Activated B cell treated with CpG ODN at 0.5 μM for 24 hours (primary cell): ENCODE measurements at regions not wholly inside any gene's neighbourhood (a gene's known extent, or its start where the extent isn't known, plus 50 kb on each side); places are given as distances from the start of the nearest gene placed in this dataset.

Experiments used
- ATAC-seq: fragments of 200-7000 bp; cut with Tn5 transposase; one replicate; pipeline ENCODE4 v1.10.0; 2021; ENCODE audit warnings: low read depth, mild to moderate bottlenecking, moderate library complexity
- CTCF ChIA-PET: fragments of 350-600 bp; sonication (Branson Sonifier 250); formaldehyde crosslinking; loops from one replicate; lab custom pipeline; 2021; ENCODE audit warnings: antibody characterized with exemption; lab: Charles Lee
- POLR2A ChIA-PET: fragments of 350-600 bp; sonication (Branson Sonifier 250); formaldehyde crosslinking; loops from one replicate; lab custom pipeline; 2021; ENCODE audit warnings: antibody characterized with exemption; lab: Charles Lee
- DNase-seq: peaks from one replicate; pipeline ENCODE4 v3.0.0; 2022
- H3K27ac Mint-ChIP-seq: one replicate; pipeline ENCODE4 v1.8.0; 2020; ENCODE audit warnings: mixed read lengths
- H3K27me3 Mint-ChIP-seq: one replicate; pipeline ENCODE4 v1.8.0; 2021; ENCODE audit warnings: mixed read lengths
- H3K36me3 Mint-ChIP-seq: one replicate; pipeline ENCODE4 v1.8.0; 2021; ENCODE audit warnings: low read depth, mixed read lengths
- H3K4me1 Mint-ChIP-seq: one replicate; pipeline ENCODE4 v1.8.0; 2021; ENCODE audit warnings: mixed read lengths
- H3K4me3 Mint-ChIP-seq: one replicate; pipeline ENCODE4 v1.8.0; 2020; ENCODE audit warnings: mild to moderate bottlenecking, mixed read lengths
- H3K9me3 Mint-ChIP-seq: one replicate; pipeline ENCODE4 v1.8.0; 2020; ENCODE audit warnings: mixed read lengths
- CTCF ChIP-seq: fragments of 200-600 bp; IDR thresholded peaks from one replicate; pipeline ENCODE4 v1.8.0; 2022; ENCODE audit warnings: antibody characterized with exemption, mild to moderate bottlenecking
- intact Hi-C: fragments of 100-400 bp; cut with micrococcal nuclease; formaldehyde crosslinking; loops from one replicate; pipeline ENCODE4 v1.15.1; 2024

GRCh38 chr3:107956991-107957900, 133.6 kb downstream of the CD47 start:
- no peaks in the 10 kb centered on the region for H3K36me3 Mint-ChIP-seq
- intact Hi-C loops: no loop called here
- ATAC-seq (no peak), DNase-seq (no peak)
- H3K27ac Mint-ChIP-seq: no peak overlapping the region
- H3K4me1 Mint-ChIP-seq: peaks cover 6% of the 10 kb centered on the region
- ChIA-PET POLR2A (no interaction called here), CTCF (interaction anchor here (2.0 kb wide), 1 partner anchor 29 kb away, joined by 6 read pairs; no protein-coding TSS in a partner anchor)
- no peak overlapping the region for H3K4me3 Mint-ChIP-seq
- H3K9me3 Mint-ChIP-seq: no peaks in the 10 kb centered on the region
- peaks cover 4% of the 10 kb centered on the region for H3K27me3 Mint-ChIP-seq
- TF ChIP-seq CTCF: no peak

- H3K27ac Mint-ChIP-seq: no peak overlapping the region
- H3K27me3 Mint-ChIP-seq: peaks cover 4% of the 10 kb centered on the region
- peaks cover 6% of the 10 kb centered on the region for H3K4me1 Mint-ChIP-seq
- ATAC-seq (no peak), DNase-seq (no peak)
- H3K9me3 Mint-ChIP-seq: no peaks in the 10 kb centered on the region
- TF ChIP-seq CTCF: no peak
- intact Hi-C loops: no loop called here
- POLR2A ChIA-PET: no interaction called here
- H3K36me3 Mint-ChIP-seq: no peaks in the 10 kb centered on the region
- CTCF ChIA-PET: no interaction called here
- no peak overlapping the region for H3K4me3 Mint-ChIP-seq
These were observed 136.0 kb downstream of the CD47 start for GRCh38 chr3:107954845-107955244.

GRCh38 chr3:107953722-107954121, 137.1 kb downstream of the CD47 start:
- H3K36me3 Mint-ChIP-seq: no peaks in the 10 kb centered on the region
- peaks cover 4% of the 10 kb centered on the region for H3K27me3 Mint-ChIP-seq
- DNase-seq (no peak), ATAC-seq (no peak)
- H3K4me3 Mint-ChIP-seq: no peak overlapping the region
- ChIA-PET CTCF (no interaction called here), POLR2A (no interaction called here)
- no peak overlapping the region for H3K27ac Mint-ChIP-seq
- H3K9me3 Mint-ChIP-seq: no peaks in the 10 kb centered on the region
- intact Hi-C loops: no loop called here
- TF ChIP-seq CTCF: no peak
- H3K4me1 Mint-ChIP-seq: peaks cover 6% of the 10 kb centered on the region

GRCh38 chr3:107951126-107951525, 139.7 kb downstream of the CD47 start:
- H3K36me3 Mint-ChIP-seq: no peaks in the 10 kb centered on the region
- no peaks in the 10 kb centered on the region for H3K27me3 Mint-ChIP-seq
- no peak for TF ChIP-seq CTCF
- DNase-seq (no peak), ATAC-seq (no peak)
- no peak overlapping the region for H3K4me3 Mint-ChIP-seq
- peaks cover 6% of the 10 kb centered on the region for H3K4me1 Mint-ChIP-seq
- POLR2A ChIA-PET: interaction anchor here (0.7 kb wide), 1 partner anchor 174 kb away, joined by 3 read pairs; no protein-coding TSS in a partner anchor
- intact Hi-C loops: no loop called here
- H3K9me3 Mint-ChIP-seq: no peaks in the 10 kb centered on the region
- CTCF ChIA-PET: interaction anchor here (0.6 to 2.4 kb wide), 2 partner anchors 13 to 453 kb away, joined by 4 to 7 read pairs; no protein-coding TSS in a partner anchor
- H3K27ac Mint-ChIP-seq: no peak overlapping the region

GRCh38 chr3:107950417-107950816, 140.4 kb downstream of the CD47 start:
- ATAC-seq: no peak
- Mint-ChIP-seq H3K36me3 (no peaks in the 10 kb centered on the region), H3K27ac (no peak overlapping the region), H3K27me3 (no peaks in the 10 kb centered on the region), H3K4me3 (no peak overlapping the region), H3K9me3 (no peaks in the 10 kb centered on the region), H3K4me1 (peaks cover 6% of the 10 kb centered on the region)
- no peak for DNase-seq
- intact Hi-C loops: no loop called here
- no peak for TF ChIP-seq CTCF
- ChIA-PET CTCF (interaction anchor here (0.6 to 2.4 kb wide), 2 partner anchors 12 to 454 kb away, joined by 4 to 7 read pairs; no protein-coding TSS in a partner anchor), POLR2A (no interaction called here)
